Naive B cell (primary cell): ENCODE measurements at regions not wholly inside any gene's neighbourhood (a gene's known extent, or its start where the extent isn't known, plus 50 kb on each side); places are given as distances from the start of the nearest gene placed in this dataset.
A peak's percentile ranks its signal among the peaks of the same experiment; 100 is the strongest.

Experiments used
- ATAC-seq, 2 donors: fragments of 150-1000 bp; cut with Tn5 transposase; 2 replicates each; pipeline ENCODE4 v1.10.0; 2021; ENCODE audit warnings: low read depth in 2 of 2, mild to moderate bottlenecking in 2 of 2, moderate library complexity in 2 of 2
- DNase-seq: peaks from one replicate; pipeline ENCODE4 v3.0.0; 2022
- H3K27ac Mint-ChIP-seq, 6 donors: one replicate each; pipeline ENCODE4 v1.8.0; 2020 to 2022; ENCODE audit warnings: mild to moderate bottlenecking in 6 of 6, mixed read lengths in 6 of 6, moderate library complexity in 5 of 6, inconsistent platforms in 2 of 6
- H3K27me3 Mint-ChIP-seq, 3 donors: one replicate each; pipeline ENCODE4 v1.8.0; 2021 to 2022; ENCODE audit warnings: mixed read lengths in 3 of 3, mild to moderate bottlenecking in 1 of 3
- H3K36me3 Mint-ChIP-seq, 2 donors: one replicate each; pipeline ENCODE4 v1.8.0; 2020 to 2022; ENCODE audit warnings: mixed read lengths in 2 of 2, inconsistent platforms in 1 of 2, mild to moderate bottlenecking in 1 of 2
- H3K4me1 Mint-ChIP-seq, 3 donors: one replicate each; pipeline ENCODE4 v1.8.0; 2020 to 2022; ENCODE audit warnings: mixed read lengths in 3 of 3, inconsistent platforms in 1 of 3, mild to moderate bottlenecking in 1 of 3, moderate library complexity in 1 of 3
- H3K4me3 Mint-ChIP-seq, 8 donors: one replicate each; pipeline ENCODE4 v1.8.0; 2020 to 2022; ENCODE audit warnings: mild to moderate bottlenecking in 8 of 8, mixed read lengths in 8 of 8, moderate library complexity in 8 of 8, inconsistent platforms in 2 of 8
- H3K9me3 Mint-ChIP-seq, 7 donors: one replicate each; pipeline ENCODE4 v1.8.0; 2020 to 2022; ENCODE audit warnings: mixed read lengths in 7 of 7, mild to moderate bottlenecking in 5 of 7, inconsistent platforms in 2 of 7, moderate library complexity in 1 of 7

DNA sequence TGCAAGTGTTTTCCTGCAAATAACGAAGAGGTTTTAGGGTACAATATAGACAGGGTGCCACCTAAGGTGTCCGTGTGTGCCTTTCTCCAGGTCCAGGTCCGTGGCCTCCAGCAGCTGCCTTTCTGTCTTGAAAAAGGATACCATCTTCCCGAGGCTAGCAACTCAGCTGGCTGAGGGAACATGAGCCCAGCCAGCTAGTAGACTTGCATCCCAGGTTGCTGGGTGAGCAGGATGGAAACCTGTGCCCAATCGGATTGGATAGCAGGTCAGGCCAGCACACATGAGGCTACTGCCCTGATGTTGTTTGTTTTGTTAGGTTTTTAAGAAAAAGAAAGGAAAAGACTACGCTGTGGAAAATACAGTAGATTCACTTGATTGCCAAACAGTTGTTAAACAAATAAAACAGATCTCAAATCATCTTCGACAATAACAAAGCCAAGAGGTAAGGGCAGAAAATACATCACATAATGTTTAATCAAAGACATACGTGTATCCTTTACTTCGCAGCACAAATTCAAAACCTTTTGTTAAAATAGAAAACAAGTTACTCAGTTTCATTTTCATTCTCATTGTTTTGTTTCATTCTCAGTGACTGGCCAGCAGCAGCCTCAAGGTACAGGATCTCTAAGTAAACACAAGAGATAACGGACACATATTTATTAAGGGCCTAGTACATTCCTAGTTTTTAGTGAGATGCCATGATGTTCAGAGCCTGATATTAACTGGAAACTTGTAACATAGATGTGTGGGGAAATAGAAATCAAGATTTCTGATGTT, 661.2 kb upstream of the NR2F2 start:
- ATAC-seq (no peak), DNase-seq (no peak)
- Mint-ChIP-seq H3K4me3 (no peak overlapping the region), H3K36me3 (no peaks in the 10 kb centered on the region), H3K9me3 (peaks cover 0 to 7% (median 0%) of the 10 kb centered on the region in 7 donors), H3K4me1 (no peaks in the 10 kb centered on the region), H3K27me3 (no peaks in the 10 kb centered on the region), H3K27ac (no peak overlapping the region)

DNA sequence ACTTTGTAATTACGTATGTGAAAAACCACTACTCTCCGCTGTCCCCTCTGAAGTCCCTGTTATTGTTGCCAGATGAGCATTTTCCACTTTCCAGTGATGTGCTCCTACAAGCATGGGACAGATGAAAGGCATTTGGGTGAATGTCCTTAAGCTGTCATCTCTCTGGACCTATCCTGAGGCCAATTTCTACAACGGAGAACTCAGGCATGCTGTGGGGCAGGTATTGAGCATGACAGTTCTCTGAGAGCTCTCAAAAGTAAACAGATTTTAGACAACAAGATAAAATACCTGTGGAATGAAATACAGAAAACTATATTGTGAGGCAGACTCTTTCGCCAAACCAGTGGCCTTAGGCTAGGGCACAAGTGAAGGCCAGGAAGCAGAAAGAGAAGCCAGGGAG, 656.5 kb upstream of the NR2F2 start:
- Mint-ChIP-seq H3K27me3 (no peaks in the 10 kb centered on the region), H3K27ac (no peak overlapping the region), H3K4me3 (no peak overlapping the region), H3K4me1 (no peaks in the 10 kb centered on the region), H3K9me3 (peaks cover 0 to 13% (median 0%) of the 10 kb centered on the region in 7 donors), H3K36me3 (no peaks in the 10 kb centered on the region)
- no peak for DNase-seq
- ATAC-seq, result no peak

DNA sequence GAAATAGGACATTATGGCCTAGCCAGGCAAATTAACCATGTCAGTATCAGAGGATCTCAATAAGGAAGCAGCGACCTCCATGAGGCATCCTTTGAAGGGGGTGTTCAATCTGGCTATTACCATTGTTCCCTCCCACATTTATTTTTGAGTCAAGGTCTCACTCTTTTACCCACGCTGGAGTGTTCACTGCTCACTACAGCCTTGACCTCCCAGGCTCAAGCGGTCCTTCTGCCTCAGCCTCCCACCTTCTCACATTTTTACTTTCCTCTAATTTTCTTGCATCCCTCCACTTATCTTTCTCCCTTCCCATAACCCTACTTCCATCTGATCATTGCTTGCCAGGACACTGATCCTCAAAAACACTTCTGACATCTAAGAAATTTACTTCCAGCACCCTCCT, 654.0 kb upstream of the NR2F2 start:
- Mint-ChIP-seq H3K27ac (no peak overlapping the region), H3K36me3 (no peaks in the 10 kb centered on the region), H3K4me1 (no peaks in the 10 kb centered on the region), H3K4me3 (no peak overlapping the region), H3K27me3 (no peaks in the 10 kb centered on the region), H3K9me3 (peaks cover 0 to 13% (median 0%) of the 10 kb centered on the region in 7 donors)
- ATAC-seq (no peak), DNase-seq (no peak)

DNA sequence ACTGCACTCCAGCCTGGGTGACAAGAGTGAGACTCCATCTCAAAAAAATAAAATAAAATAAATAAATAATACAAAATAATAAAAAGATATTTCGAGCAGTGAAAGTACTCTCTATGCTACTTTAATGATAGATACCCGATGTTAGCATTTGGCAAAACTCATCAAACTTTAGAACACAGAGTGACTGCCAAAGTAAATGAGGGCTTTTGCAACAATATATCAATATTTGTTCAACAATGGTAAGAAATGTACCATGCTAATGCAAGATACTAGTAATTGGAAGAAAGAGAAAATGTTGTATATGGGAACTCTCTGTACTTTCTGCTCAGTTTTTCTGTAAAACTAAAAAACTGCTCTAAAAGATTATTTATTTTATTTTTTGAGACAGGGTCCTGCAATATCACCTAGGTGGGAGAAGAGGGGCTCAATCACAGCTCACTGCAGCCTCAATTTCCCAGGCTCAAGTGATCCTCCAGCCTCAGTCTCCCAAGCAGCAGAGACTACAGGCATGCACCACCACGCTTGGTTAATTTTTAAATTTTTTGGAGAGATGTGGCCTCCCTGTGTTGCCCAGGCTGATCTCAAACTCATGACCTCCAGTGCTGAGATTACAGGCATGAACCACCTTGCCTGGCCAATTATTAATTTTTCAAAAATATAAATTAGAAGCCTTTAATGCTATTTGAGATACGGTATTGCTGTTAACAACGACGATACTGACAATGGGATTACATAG, 650.5 kb upstream of the NR2F2 start:
- H3K9me3 Mint-ChIP-seq, result peaks cover 0 to 9% (median 0%) of the 10 kb centered on the region in 7 donors
- no peaks in the 10 kb centered on the region for H3K36me3 Mint-ChIP-seq
- no peak for DNase-seq
- ATAC-seq, result no peak
- H3K27ac Mint-ChIP-seq, result no peak overlapping the region
- H3K4me1 Mint-ChIP-seq, result no peaks in the 10 kb centered on the region
- no peaks in the 10 kb centered on the region for H3K27me3 Mint-ChIP-seq
- H3K4me3 Mint-ChIP-seq, result no peak overlapping the region

DNA sequence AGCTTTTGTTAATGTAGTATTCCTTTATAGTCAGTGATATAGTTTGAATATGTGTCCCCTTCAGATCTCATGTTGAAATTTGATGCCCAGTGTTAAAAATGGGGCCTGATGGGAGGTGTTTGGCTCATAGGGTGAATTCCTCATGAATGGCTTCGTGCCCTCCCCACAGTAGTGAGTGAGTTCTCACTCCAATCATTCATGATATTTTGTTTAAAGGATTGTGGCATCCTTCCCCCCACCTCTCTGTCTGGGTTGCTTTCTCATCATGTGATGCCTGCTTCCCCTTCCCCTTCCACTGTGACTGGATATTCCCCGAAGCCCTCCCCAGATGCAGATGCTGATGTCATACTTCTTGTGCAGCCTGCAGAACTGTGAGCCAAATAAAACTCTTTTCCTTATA, 649.8 kb upstream of the NR2F2 start:
- Mint-ChIP-seq H3K4me3 (no peak overlapping the region), H3K4me1 (no peaks in the 10 kb centered on the region), H3K27ac (peak overlapping the region in 1 of 6 donors; percentile 11), H3K36me3 (no peaks in the 10 kb centered on the region), H3K9me3 (peaks cover 0 to 5% (median 0%) of the 10 kb centered on the region in 7 donors), H3K27me3 (no peaks in the 10 kb centered on the region)
- DNase-seq (no peak), ATAC-seq (no peak)

DNA sequence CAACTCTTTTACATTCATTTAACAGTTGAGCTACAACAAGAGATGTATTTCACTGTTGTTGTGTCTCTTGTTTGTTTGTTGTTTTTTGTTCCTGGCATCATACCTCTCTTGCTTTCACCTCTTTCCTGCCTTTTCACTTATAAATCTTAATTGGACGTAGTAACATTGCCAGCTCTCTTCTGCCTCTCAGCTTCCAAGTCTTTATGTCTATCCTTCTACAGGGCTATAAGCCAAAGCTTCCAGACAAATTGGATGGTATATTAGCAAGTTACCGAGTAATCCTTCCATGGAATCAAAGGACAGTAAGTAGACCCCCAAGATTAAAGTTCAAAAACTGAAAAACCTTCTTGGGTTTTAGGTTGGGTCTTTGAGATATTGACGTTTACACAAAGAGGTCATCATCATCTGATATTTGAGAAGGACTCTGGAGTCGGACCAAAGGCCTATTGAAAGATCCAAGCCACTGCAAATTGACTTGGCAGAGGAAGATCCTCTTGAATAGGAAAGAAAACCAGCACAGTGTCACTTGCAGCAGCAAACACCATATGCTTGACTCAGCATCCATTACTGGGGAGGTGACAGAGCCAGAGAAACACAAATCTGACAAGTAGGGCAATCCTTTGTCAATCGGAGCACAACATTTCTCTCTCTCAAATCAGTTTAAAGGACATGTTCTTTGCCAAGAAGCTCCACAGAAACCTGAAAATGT, 648.5 kb upstream of the NR2F2 start:
- H3K36me3 Mint-ChIP-seq, result no peaks in the 10 kb centered on the region

DNA sequence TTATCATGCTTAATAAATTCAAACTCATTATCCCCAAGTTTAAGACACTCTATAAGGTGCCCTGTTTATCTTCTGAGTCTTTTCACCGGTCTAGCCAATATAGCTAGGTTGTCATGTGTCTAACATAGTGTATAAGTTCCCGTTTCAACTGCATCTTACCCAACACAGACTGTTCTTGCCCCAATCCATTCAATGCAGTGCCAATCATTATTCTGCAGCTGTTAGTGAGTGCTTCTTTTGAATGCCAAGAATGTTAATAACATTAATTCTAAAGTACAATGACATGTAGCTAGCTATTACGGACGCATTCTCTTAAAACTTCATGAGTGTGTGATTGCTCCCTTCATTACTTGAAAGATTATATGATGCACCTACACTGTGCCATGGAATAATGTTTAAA, 646.4 kb upstream of the NR2F2 start:
- ATAC-seq (no peak), DNase-seq (no peak)
- Mint-ChIP-seq H3K27me3 (no peaks in the 10 kb centered on the region), H3K27ac (no peak overlapping the region), H3K36me3 (no peaks in the 10 kb centered on the region), H3K4me3 (no peak overlapping the region), H3K9me3 (peaks cover 0 to 5% (median 0%) of the 10 kb centered on the region in 7 donors), H3K4me1 (no peaks in the 10 kb centered on the region)

More for the DNA sequence above, 648.5 kb upstream of the NR2F2 start:
- Mint-ChIP-seq H3K4me1 (no peaks in the 10 kb centered on the region), H3K9me3 (peaks cover 0 to 5% (median 0%) of the 10 kb centered on the region in 7 donors), H3K4me3 (no peak overlapping the region), H3K27me3 (no peaks in the 10 kb centered on the region), H3K27ac (no peak overlapping the region)
- ATAC-seq (no peak), DNase-seq (no peak)

DNA sequence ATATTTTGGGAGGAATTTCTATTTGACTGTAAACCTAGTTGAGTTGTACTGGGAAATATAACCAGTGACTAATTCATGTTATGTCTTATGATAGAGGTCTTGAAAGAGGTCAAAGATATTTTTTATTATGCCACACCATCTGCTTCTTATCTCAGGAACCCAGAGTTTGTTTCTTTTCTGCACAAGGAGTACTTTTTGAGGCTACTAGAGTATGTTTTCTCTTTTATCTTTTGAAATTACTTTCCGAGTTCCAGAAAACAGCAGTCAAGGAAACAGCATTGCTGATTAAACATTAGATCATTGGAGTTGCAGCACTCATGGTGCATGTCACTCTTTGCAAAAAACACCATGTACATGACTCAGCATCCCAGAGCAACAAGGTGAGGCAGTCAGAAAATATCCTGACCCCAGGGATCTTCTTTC, 645.8 kb upstream of the NR2F2 start:
- Mint-ChIP-seq H3K9me3 (peaks cover 0 to 5% (median 0%) of the 10 kb centered on the region in 7 donors), H3K4me1 (no peaks in the 10 kb centered on the region), H3K36me3 (no peaks in the 10 kb centered on the region), H3K27ac (no peak overlapping the region), H3K27me3 (no peaks in the 10 kb centered on the region), H3K4me3 (no peak overlapping the region)
- ATAC-seq (no peak), DNase-seq (no peak)

DNA sequence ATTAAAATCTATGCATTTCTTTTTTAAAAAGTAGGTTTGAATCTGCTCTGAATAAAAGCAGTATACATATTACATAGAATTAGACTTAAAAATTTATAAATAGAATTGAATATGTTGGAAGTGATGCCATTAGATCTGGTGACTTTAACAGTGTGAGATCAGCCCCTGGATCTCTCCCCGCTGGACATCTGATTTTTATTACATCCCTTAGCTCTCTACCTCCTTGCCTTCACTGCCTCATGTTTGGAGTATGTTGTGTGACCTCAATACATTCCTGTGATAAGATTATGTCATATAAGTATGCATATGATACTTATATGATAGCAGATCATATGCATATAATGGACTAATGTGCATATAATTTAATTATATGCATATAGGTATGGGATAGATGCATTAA, 643.4 kb upstream of the NR2F2 start:
- no peak for ATAC-seq
- peaks cover 0 to 5% (median 3%) of the 10 kb centered on the region in 7 donors for H3K9me3 Mint-ChIP-seq
- no peak for DNase-seq
- no peak overlapping the region for H3K27ac Mint-ChIP-seq
- H3K4me3 Mint-ChIP-seq, result no peak overlapping the region
- H3K36me3 Mint-ChIP-seq, result no peaks in the 10 kb centered on the region
- no peaks in the 10 kb centered on the region for H3K4me1 Mint-ChIP-seq
- no peaks in the 10 kb centered on the region for H3K27me3 Mint-ChIP-seq

DNA sequence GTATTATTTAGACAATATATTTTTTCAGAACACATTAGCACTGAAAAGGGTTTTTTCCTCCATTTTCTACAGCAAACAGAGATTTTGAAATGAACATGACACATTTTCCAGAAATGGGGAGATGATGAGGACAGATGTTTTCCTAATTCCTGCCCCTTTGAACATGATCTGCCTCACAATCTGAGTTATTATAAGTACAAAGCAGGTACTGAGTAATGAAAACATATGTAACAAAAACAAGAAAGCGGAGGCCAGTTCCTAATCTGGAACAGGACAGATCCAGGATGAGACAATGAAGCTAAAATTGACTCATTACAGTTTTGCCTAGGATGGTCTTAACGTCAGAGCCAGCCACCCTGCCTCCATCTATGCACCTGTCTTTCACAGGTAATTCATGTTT, 642.8 kb upstream of the NR2F2 start:
- ATAC-seq (no peak), DNase-seq (no peak)
- Mint-ChIP-seq H3K9me3 (peaks cover 0 to 6% (median 3%) of the 10 kb centered on the region in 7 donors), H3K36me3 (no peaks in the 10 kb centered on the region), H3K4me3 (no peak overlapping the region), H3K27ac (no peak overlapping the region), H3K4me1 (no peaks in the 10 kb centered on the region), H3K27me3 (no peaks in the 10 kb centered on the region)

DNA sequence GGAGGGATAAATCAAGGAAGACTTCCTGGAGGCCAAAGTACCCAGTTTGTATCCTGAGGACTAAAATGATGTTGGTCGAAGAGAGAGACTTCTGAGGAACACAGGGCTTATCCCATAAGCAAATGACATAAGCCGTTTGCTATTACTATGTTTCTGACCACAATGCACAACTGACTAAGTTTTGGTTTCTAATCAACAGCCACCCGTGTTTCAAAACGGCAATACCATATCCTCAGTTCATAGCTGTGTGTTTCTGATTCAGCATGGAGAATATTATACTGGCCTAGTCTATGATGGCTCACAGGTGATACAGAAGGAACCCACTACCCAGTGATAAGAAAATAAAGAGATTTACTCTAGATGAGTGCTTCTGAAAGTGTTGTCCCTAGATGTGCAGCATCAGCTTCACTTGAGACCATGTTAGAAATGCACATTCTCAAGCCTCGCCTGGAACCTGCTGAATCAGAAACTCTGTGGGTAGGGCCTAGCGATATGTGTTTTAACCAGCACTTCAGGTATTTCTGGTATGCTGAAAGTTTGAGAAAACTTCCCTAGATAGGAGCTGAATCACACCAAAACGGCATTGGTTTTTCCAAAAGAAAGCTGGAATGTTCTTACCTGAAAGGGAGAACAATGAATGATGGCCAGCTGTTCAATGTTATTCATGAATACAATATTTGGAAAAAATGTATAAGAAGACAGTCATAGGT, 639.7 kb upstream of the NR2F2 start:
- H3K4me1 Mint-ChIP-seq, result no peaks in the 10 kb centered on the region
- no peak overlapping the region for H3K27ac Mint-ChIP-seq
- H3K27me3 Mint-ChIP-seq, result no peaks in the 10 kb centered on the region
- H3K4me3 Mint-ChIP-seq, result no peak overlapping the region
- peaks cover 9% of the 10 kb centered on the region in 2 donors for H3K36me3 Mint-ChIP-seq
- ATAC-seq, result no peak
- DNase-seq, result no peak
- peaks cover 3 to 38% (median 18%) of the 10 kb centered on the region in 7 donors for H3K9me3 Mint-ChIP-seq

DNA sequence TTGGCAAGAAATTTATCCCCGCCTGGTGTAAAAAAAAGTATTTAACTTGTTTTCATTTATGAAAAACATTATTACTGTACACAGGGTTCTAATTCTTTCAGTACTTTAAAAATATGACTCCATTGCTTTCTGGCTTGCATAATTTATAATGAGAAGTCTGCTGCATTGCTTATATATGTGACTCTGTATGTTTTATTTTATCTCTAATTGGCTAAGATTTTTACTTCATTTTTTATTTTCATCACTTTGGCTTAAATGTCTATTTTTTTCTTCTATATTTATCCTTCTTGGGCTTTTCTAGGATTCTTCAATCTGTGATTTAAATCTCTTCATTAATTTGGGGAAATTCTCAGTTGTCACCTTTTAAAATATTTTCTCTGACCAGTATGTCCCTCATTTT, 636.6 kb upstream of the NR2F2 start:
- H3K9me3 Mint-ChIP-seq, result peaks cover 3 to 40% (median 24%) of the 10 kb centered on the region in 7 donors
- DNase-seq (no peak), ATAC-seq (no peak)
- peaks cover 9% of the 10 kb centered on the region in 2 donors for H3K36me3 Mint-ChIP-seq
- no peaks in the 10 kb centered on the region for H3K27me3 Mint-ChIP-seq
- H3K4me3 Mint-ChIP-seq, result no peak overlapping the region
- H3K27ac Mint-ChIP-seq, result no peak overlapping the region
- H3K4me1 Mint-ChIP-seq, result no peaks in the 10 kb centered on the region

DNA sequence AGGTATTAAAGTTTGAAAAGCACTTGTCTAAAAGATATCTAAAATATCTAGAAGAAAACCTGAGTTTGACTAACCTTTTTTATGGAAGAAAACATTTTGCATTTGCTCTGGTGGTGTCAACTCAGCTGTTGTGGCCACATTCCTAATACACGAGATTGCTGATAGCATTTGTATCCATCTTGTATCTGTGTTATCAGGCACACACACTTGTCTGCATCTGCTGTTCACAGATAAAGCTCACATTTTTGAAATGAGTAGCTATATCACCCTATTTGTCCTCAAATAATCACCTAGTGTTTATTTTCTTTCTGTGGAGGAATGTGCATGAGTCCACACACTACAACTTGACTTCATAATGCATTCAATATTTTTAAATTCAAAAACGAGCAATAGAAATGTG, 632.3 kb upstream of the NR2F2 start:
- no peak overlapping the region for H3K4me3 Mint-ChIP-seq
- peaks cover 9 to 20% of the 10 kb centered on the region in 2 donors for H3K36me3 Mint-ChIP-seq
- H3K4me1 Mint-ChIP-seq, result no peaks in the 10 kb centered on the region
- no peaks in the 10 kb centered on the region for H3K27me3 Mint-ChIP-seq
- H3K9me3 Mint-ChIP-seq, result peaks cover 16 to 65% (median 41%) of the 10 kb centered on the region in 7 donors
- ATAC-seq (no peak), DNase-seq (no peak)
- H3K27ac Mint-ChIP-seq, result no peak overlapping the region
